Activated gamma-delta T cell treated with anti-CD3 and anti-CD28 coated beads, Interleukin-2, amount 50 U/mL, for 16 hours (primary cell): ENCODE measurements at regions not wholly inside any gene's neighbourhood (a gene's known extent, or its start where the extent isn't known, plus 50 kb on each side); places are given as distances from the start of the nearest gene placed in this dataset.
"Not testable (repeated sequence)": the region's sequence is repeated elsewhere in the genome, so short reads cannot be mapped to it uniquely, and the experiment has no call there.

ENCODE experiments used
- DNase-seq: peaks from one replicate; pipeline ENCODE4 v3.0.0-alpha.2; 2020; ENCODE audit warnings: low read depth

DNA sequence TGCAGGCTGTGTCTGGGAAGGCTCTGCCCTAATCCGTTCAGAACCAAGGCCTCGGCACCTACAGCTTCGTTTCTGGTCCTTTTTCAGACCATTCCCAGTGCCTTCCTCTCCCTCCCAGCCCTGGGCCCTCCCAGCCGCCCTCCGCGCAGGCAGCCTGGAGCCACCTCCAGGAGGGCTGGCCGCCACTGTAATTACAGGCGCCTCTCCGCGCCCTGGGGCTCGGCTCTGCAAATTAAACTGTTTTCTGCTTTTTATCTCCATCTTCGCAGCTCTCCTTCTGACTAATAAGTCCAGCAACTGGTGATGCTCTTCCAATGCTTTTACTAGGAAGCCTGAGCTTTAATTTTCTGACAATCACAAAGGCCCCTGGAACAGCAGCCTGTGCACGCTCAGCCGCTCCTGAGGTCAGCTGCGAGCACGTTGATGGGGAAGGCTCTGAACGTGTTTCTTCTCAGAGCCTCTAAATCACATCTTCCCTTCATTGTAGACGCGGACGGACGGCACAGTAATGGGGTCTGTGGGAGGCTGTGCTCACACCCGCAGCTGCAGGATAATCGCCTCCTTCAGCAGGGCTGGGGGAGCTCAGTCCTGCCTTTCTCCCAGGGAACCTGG lies 194.6 kb downstream of the DLL1 start:
- no peak for DNase-seq

GRCh38 chr6:170095273-170095981 lies 195.5 kb downstream of the DLL1 start:
- no peak for DNase-seq

DNA sequence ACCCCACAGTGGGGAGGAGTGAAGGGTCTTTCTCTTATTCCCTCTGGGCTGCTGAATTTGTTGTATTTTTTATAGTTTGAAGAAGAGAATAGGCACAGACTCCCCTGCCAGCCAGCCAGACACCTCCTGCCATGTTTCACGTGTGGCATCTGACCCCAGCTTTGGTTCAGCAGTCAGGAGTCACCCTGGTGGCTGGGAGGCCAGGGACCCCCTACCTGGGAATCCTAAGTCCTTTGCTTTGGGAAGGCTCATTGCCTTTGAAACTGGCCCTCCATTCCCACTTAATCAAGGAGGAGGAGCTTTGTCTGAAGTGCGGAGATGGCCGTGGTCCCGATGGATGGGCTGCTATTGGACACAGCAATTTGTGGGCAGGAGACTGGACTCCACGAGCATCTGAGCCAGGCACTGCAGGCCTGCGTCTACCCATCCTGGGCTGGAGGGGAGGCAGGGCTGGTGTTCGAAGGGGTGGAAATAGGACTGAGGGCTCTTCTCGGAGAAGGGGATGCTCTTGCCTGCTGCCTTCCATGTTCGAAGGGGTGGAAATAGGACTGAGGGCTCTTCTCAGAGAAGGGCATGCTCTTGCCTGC lies 196.1 kb downstream of the DLL1 start:
- no peak for DNase-seq

DNA sequence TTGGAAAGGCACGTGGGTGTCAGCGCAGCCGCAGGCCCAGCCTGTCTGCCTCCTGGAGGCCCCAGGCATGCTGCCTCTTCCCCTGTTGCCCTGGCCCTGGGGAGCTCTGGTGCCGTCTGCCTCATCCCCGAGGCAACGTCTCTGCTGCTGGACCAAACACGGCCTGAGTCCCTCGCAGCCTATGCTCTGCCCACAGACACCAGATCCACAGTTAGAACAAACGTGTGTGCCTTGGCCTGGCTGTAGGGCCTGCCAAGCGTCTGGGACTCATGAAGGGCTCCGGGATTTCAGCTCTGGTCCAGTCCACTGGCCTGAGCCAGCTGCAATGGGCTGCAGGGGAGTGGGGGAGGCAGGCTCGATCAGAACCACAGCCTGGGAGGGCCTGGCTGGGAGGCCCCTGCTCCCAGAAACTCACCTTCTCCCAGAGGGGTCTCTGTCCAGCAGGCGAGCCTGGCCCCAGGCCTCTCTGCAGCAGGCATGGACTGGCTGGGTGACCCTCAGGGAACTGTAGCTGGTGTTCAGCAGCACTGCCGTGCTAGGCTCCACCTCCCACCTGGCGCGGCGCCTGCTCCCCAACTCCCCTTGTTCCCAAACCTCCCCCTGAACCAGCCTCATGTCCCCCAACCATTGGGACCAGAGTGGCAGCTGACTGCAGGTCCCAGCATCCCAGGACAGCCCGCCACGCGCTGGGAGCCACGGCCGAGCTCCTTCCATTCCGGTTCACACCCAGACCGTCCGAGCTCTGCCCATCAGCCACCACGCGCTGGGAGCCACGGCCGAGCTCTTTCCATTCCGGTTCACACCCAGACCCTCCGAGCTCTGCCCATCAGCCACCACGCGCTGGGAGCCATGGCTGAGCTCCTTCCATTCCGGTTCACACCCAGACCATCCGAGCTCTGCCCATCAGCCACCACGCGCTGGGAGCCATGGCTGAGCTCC lies 197.0 kb downstream of the DLL1 start:
- DNase-seq: no peak

- DNase-seq: no peak
Observed at GRCh38 chr6:170093276-170093657, 197.6 kb downstream of the DLL1 start.

GRCh38 chr6:170092826-170093225 lies 198.1 kb downstream of the DLL1 start:
- no peak for DNase-seq

DNA sequence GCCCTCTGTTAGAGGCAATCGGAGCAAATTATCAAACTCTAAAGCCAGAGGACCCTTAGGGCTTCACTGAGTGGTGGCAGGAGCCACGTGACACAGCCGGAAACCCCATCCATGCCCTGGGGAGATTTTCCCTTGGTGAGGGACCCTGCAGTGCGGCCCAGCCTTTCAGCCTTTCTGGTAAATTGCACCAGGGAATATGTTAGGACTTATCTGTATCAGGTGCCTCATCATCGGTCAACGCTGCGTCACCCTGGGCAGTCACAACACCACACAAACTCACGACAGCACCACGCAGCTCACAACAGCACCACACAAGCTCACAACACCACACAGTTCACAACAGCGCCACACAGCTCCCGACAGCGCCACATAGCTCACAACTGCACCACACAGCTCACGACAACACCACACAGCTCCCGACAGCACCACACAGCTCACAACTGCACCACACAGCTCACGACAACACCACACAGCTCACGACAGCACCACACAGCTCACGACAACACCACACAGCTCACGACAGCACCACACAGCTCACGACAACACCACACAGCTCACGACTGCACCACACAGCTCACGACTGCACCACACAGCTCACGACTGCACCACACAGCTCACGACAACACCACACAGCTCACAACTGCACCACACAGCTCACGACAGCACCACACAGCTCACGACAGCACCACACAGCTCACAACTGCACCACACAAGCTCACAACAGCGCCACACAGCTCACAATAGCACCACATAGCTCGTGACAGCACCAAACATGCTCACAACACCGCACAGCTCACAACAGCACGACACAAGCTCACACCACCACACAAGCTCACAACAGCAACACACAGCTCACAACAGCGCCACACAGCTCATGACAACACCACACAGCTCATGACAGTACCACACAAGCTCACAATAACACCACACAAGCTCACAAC lies 199.0 kb downstream of the DLL1 start:
- no peak for DNase-seq

- DNase-seq: no peak
Observed at GRCh38 chr6:170091000-170091638, 199.8 kb downstream of the DLL1 start.

DNA sequence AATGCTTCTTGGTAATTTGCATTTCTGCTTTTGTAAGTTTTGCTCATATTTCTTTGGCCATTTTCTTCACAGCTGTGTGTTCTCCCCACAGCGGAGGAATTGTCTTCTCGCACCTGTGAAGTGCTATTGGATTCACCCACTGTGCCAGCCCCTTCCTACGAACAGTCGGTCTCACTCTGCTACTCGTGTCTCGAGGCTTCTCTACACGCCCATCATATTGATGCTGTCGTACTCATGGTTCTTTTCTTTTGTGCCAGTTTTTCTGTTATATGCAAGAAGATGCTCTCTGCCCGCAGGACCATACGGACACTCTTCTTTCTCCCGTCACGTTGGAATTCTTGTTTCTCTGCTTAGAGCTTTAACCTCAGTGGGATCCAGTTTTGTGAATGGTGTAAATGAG lies 200.3 kb downstream of the DLL1 start:
- DNase-seq: no peak

DNA sequence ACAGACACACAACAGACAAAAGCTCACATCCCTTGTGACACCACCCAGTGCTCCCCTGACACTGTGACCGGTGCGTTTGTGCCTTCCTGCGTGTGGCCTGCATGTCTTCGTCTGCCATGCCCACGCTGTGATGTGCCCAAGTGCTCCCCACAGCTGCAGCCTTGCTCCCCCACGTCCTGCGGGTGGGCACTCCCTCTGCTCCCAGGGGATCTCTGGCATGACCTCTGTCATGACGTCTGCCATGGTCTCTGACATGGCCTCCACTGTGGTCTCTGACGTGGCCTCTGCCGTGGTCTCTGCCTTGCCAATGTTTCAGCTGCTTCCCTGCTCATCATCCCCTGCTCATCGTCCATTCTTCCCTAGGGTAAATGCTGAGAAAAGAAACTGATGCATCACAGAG lies 200.9 kb downstream of the DLL1 start:
- no peak for DNase-seq

DNA sequence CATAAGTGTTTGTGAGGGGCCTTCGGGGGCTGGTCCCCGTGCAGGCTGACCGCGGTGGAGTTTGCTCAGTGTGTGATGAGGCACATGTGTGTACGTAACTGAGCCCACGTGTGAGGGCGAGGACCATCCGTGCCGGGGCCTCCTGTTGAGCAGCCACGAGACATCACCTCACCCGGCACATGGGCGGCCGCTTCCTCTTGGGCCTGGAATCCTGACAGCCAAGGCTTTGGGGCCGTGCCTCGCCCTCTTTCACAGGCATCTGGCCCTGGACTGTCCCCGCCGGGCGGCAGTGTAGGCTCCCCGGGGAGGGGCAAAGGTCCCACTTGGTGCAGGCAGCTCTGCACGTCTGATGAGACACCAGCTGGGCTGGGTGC lies 202.3 kb downstream of the DLL1 start:
- DNase-seq: no peak

GRCh38 chr6:170087941-170088581 lies 202.8 kb downstream of the DLL1 start:
- peak; percentile 33 for DNase-seq

DNA sequence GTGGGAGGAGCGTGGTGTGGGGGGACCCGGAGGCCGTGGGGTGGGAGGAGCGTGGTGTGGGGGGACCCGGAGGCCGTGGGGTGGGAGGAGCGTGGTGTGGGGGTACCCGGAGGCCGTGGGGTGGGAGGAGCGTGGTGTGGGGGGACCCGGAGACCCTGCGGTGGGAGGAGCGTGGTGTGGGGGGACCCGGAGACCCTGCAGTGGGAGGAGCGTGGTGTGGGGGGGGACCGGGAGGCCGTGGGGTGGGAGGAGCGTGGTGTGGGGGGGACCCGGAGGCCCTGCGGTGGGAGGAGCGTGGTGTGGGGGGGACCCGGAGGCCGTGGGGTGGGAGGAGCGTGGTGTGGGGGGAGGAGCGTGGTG lies 203.5 kb downstream of the DLL1 start:
- DNase-seq: not testable (repeated sequence)

DNA sequence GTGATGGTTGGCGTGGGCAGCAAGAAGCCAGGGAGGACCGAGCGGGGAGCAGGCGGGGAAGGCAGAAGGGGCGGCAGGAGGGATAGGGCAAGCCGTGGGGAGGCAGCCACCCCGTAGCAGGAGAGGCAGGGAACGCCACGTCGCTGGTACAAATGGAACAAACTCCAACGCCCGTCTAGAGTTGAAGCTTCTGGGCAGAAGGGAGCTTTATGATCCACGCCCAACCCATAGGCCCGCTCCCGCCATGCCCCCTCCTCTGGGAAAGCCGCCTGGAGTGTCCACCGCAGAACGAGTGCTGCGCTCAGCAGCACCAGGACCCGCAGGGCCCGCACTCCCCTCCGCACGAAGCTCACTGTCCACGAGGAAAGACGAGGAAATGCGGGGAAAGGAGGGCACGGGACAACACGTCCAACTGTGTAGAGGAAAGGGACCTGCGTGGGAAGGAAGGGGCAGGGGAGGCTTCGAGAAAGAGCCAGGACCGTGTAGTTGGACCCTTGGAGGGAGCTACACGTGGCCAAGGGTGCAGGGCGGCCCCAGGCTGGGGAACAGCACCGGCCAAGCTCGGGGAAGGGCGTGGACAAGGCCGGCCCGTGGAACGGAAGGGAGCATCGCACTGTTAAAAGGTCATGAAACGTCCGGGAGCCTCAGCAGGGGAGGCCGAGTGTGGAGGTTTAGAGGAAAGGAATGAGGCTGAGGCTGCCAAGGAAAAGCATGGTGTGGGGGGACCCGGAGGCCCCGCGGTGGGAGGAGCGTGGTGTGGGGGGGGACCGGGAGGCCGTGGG lies 204.0 kb downstream of the DLL1 start:
- no peak for DNase-seq

DNA sequence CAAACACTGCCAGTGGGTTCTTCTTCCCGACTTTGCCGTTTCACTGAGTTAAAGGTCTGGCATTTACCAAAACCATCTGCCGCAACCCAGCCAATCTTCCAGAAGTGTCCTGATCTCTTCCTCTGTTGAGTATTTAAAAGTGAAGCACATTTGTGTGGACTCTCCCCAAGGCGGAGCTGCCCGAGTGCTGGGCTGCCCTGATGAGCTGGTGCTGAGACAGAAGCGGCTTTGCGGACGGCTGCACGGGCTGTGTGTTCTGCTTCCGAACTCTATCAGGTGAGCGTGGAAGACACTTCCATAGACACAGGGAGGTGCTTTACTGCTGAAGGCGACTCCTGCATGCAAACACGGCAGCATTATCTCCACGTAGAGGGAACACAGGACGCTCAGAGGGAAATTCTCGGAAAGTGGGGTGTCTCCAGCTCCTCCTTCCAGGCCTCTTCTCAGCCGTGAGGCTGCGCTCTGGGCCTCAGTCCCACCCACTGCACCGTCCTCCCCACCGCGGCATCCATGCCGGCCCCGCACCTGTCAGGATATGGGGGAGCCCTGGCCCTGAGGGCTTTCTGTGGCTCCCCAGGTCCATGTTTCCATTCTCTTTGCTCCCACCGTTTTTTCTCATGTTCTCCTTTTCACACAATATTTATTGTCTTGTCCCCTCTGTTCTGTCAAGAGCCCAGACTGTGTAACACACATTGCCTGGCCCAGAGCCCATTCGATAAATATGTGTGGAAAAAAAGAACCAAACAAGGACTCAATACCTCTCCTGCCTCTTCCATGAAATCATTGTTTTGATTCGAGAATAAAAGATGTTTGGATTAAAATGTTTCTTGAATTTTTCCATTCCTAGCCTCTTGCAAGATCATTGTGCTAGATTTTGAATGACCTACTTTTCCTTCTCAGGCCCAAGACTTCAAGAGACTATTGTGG lies 205.1 kb downstream of the DLL1 start:
- no peak for DNase-seq

DNA sequence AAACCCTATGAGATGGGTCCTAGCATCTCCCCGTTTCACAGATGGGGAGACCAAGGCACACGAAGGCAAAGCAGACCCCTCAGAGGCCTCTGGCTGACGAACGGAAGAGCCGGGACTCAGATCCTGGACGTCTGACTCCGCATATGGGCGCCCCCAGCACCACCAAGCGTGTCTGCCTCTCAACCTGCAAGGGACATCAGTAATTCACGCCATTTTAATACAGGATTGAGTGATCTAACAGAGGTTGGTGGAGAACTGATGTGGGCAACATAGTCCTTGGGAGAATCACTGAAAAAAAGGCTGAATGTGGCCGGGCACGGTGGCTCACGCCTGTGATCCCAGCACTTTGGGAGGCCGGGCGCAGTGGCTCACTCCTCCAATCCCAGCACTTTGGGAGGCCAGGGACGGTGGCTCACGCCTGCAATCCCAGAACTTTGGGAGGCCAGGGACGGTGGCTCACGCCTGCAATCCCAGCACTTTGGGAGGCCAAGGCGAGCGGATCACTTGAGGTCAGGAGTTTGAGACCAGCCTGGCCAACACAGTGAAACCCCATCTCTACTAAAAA lies 206.6 kb downstream of the DLL1 start:
- DNase-seq: no peak

DNA sequence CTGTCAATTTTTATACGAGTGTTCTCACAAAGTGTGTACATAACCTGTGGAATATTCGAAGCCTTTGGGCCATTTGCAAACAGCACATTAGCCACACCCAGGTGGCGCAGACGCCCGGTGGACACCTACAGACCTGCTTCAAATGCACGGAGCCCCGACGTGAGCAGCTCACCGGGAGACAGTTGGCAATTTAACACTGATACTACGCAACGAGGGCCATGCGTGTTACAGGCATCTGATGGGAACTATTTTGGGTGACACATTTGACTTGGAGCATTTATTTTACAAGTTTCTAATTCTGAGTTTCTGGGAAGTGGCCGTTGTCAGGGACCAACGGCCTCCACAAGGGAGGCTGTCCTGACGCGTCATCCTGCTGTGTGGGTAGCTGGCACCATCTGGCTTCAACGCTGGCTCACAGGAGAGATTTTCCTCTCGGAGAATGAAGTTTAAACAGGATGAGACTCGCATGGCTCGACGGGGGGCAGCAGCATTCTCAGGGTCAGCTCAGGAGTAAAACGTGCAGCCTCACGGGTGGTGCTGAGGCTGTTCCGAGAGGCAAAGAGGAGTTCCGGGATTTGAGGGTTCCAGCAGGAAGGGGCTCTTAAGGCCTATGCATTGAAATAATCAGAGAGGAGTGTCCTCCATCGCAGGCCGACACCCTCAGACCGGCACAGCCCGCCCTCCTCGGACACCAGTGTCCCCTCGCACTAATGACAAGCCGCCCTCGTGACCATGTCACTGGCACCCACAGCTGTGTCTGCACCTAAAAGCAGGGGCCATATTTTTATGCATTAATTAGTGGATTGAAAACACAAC lies 207.4 kb downstream of the DLL1 start:
- no peak for DNase-seq
